HEK293 (cell line): ENCODE measurements at regions not wholly inside any gene's neighbourhood (a gene's known extent, or its start where the extent isn't known, plus 50 kb on each side); places are given as distances from the start of the nearest gene placed in this dataset.

ENCODE experiments used
- CTCF ChIA-PET: fragments of 350-600 bp; formaldehyde crosslinking; extraction: SDS; loops from one replicate; lab custom pipeline; 2021; ENCODE audit warnings: antibody characterized with exemption; lab: Yijun Ruan, JAX
- POLR2A ChIA-PET: fragments of 300-600 bp; formaldehyde crosslinking; extraction: SDS; loops from one replicate; lab custom pipeline; 2020; ENCODE audit warnings: antibody characterized with exemption, inconsistent platforms; lab: Yijun Ruan, JAX
- H3K27ac ChIP-seq: fragments of 200-500 bp; sonication (Bioruptor generic); 2 replicates; pipeline ENCODE4 v1.5.1; 2014; ENCODE audit warnings: low read depth, low read length, control low read depth, inconsistent platforms; ENCODE audit errors: extremely low read depth
- H3K36me3 ChIP-seq, 2 experiments: fragments of 200-500 bp in 1 of 2; sonication (Bioruptor generic) in 1 of 2; 1 replicate in 1 of 2; 2 replicates in 1 of 2; pipeline ENCODE4 v1.5.1; 2014 to 2017; ENCODE audit warnings: inconsistent platforms in 2 of 2, low read length in 2 of 2; ENCODE audit not compliant: control insufficient read depth in 2 of 2, insufficient read depth in 1 of 2
- H3K4me1 ChIP-seq: fragments of 200-500 bp; sonication (Bioruptor generic); 2 replicates; pipeline ENCODE4 v1.5.1; 2014; ENCODE audit warnings: mild to moderate bottlenecking, low read length, inconsistent platforms; ENCODE audit not compliant: control insufficient read depth, insufficient read depth
- H3K4me3 ChIP-seq: 2 replicates; pipeline ENCODE4 v1.5.1; 2011; ENCODE audit warnings: low read depth, mild to moderate bottlenecking, control low read depth, low read length, moderate library complexity
- H3K9me3 ChIP-seq: fragments of 200-500 bp; sonication (Bioruptor generic); 2 replicates; pipeline ENCODE4 v1.5.1; 2014; ENCODE audit warnings: low read depth, low read length, inconsistent platforms; ENCODE audit not compliant: control insufficient read depth, insufficient read depth
- EGR2 ChIP-seq: fragments of 450-650 bp; formaldehyde crosslinking; IDR thresholded peaks from 2 replicates; pipeline ENCODE4 v1.5.1; 2016; ENCODE audit warnings: low read depth, missing biosample characterization, missing genetic modification characterization
- HIC1 ChIP-seq: fragments of 450-650 bp; formaldehyde crosslinking; IDR thresholded peaks from 2 replicates; pipeline ENCODE4 v1.5.1; 2016; ENCODE audit warnings: missing biosample characterization, missing genetic modification characterization
- KLF7 ChIP-seq: fragments of 450-650 bp; formaldehyde crosslinking; IDR thresholded peaks from 2 replicates; pipeline ENCODE4 v1.5.1; 2016; ENCODE audit warnings: missing biosample characterization, missing genetic modification characterization, borderline replicate concordance
- PRDM4 ChIP-seq: fragments of 450-650 bp; formaldehyde crosslinking; IDR thresholded peaks from 2 replicates; pipeline ENCODE4 v1.5.1; 2017; ENCODE audit warnings: missing biosample characterization, missing genetic modification characterization
- PRDM6 ChIP-seq: fragments of 450-650 bp; formaldehyde crosslinking; IDR thresholded peaks from 2 replicates; pipeline ENCODE4 v1.5.1; 2017; ENCODE audit warnings: missing biosample characterization, missing genetic modification characterization
- SCRT1 ChIP-seq: fragments of 450-650 bp; formaldehyde crosslinking; IDR thresholded peaks from 2 replicates; pipeline ENCODE4 v1.5.1; 2016; ENCODE audit warnings: missing biosample characterization, missing genetic modification characterization, borderline replicate concordance
- SCRT2 ChIP-seq: fragments of 450-650 bp; formaldehyde crosslinking; IDR thresholded peaks from 2 replicates; pipeline ENCODE4 v1.5.1; 2016; ENCODE audit warnings: missing biosample characterization, missing genetic modification characterization
- ZBTB1 ChIP-seq: fragments of 450-650 bp; formaldehyde crosslinking; IDR thresholded peaks from 2 replicates; pipeline ENCODE4 v1.5.1; 2016; ENCODE audit warnings: missing biosample characterization, missing genetic modification characterization
- ZBTB17 ChIP-seq: fragments of 450-650 bp; formaldehyde crosslinking; IDR thresholded peaks from 2 replicates; pipeline ENCODE4 v1.5.1; 2016; ENCODE audit warnings: missing biosample characterization, missing genetic modification characterization
- ZBTB21 ChIP-seq: fragments of 450-650 bp; formaldehyde crosslinking; IDR thresholded peaks from 2 replicates; pipeline ENCODE4 v1.5.1; 2017; ENCODE audit warnings: missing biosample characterization, missing genetic modification characterization
- ZBTB44 ChIP-seq: fragments of 450-650 bp; IDR thresholded peaks from 2 replicates; pipeline ENCODE4 v1.5.1; 2018; ENCODE audit warnings: missing biosample characterization, mild to moderate bottlenecking, missing genetic modification characterization
- ZBTB7A ChIP-seq: fragments of 450-650 bp; formaldehyde crosslinking; IDR thresholded peaks from 2 replicates; pipeline ENCODE4 v1.5.1; 2016; ENCODE audit warnings: low read depth, missing biosample characterization, missing genetic modification characterization
- ZFP3 ChIP-seq: fragments of 450-650 bp; formaldehyde crosslinking; IDR thresholded peaks from 2 replicates; pipeline ENCODE4 v1.5.1; 2016; ENCODE audit warnings: low read depth, missing biosample characterization, missing genetic modification characterization
- ZNF664 ChIP-seq: fragments of 450-650 bp; formaldehyde crosslinking; IDR thresholded peaks from 2 replicates; pipeline ENCODE4 v1.5.1; 2016; ENCODE audit warnings: missing biosample characterization, missing genetic modification characterization
- ZNF692 ChIP-seq: fragments of 450-650 bp; formaldehyde crosslinking; IDR thresholded peaks from 2 replicates; pipeline ENCODE4 v1.5.1; 2016; ENCODE audit warnings: missing biosample characterization, missing genetic modification characterization
- ZNF76 ChIP-seq: fragments of 450-650 bp; formaldehyde crosslinking; IDR thresholded peaks from 2 replicates; pipeline ENCODE4; 2016; ENCODE audit warnings: low read depth, missing biosample characterization, missing genetic modification characterization, borderline replicate concordance
- ZNF777 ChIP-seq: fragments of 450-650 bp; formaldehyde crosslinking; IDR thresholded peaks from 2 replicates; pipeline ENCODE4 v1.5.1; 2017; ENCODE audit warnings: missing biosample characterization, missing genetic modification characterization, borderline replicate concordance
- ZSCAN16 ChIP-seq: fragments of 450-650 bp; formaldehyde crosslinking; IDR thresholded peaks from 2 replicates; pipeline ENCODE4 v1.5.1; 2016; ENCODE audit warnings: missing biosample characterization, missing genetic modification characterization

- Histone ChIP-seq H3K9me3 (no peaks in the 10 kb centered on the region), H3K36me3 (no peaks in the 10 kb centered on the region), H3K4me3 (no peak overlapping the region), H3K27ac (0 out of 2 replicates have a peak overlapping the region, but pooled peaks have one; percentile 56), H3K4me1 (peaks cover 6% of the 10 kb centered on the region)
- TF ChIP-seq ZBTB21 (tag by site-specific recombination) (no peak), ZNF777 (tag by site-specific recombination) (no peak), SCRT1 (0 out of 2 replicates have a peak, but pooled peaks have one; percentile 23), PRDM4 (tag by site-specific recombination) (no peak), SCRT2 (tag by site-specific recombination) (peak; percentile 56)
- CTCF ChIA-PET = interaction anchor here (0.6 to 2.5 kb wide), 4 partner anchors 17 to 94 kb away, joined by 3 to 13 read pairs (median 4); no protein-coding TSS in a partner anchor
- POLR2A ChIA-PET = interaction anchor here (0.5 kb wide), 1 partner anchor 275 kb away, joined by 5 read pairs; no protein-coding TSS in a partner anchor
Observed at GRCh38 chr2:42926434-42927333, 134.3 kb upstream of the HAAO start.

GRCh38 chr2:42925742-42926433 lies 133.5 kb upstream of the HAAO start:
- Histone ChIP-seq H3K4me3 (no peak overlapping the region), H3K27ac (no peak overlapping the region; the same call in 1 of the 2 replicates), H3K9me3 (no peaks in the 10 kb centered on the region)
- ChIA-PET POLR2A (no interaction called here), CTCF (interaction anchor here (0.6 kb wide), 3 partner anchors 16 to 94 kb away, joined by 3 to 5 read pairs (median 3); no protein-coding TSS in a partner anchor)
- TF ChIP-seq ZNF76 (tag by site-specific recombination) (no peak), PRDM6 (tag by site-specific recombination) (no peak), HIC1 (tag by site-specific recombination) (no peak)
- TF ChIP-seq, all 188 proteins: peak for 0
- Histone ChIP-seq H3K4me1 (peaks cover 6% of the 10 kb centered on the region), H3K36me3 (no peaks in the 10 kb centered on the region)

GRCh38 chr2:42924418-42924886 lies 132.1 kb upstream of the HAAO start:
- Histone ChIP-seq H3K4me1 (peaks cover 6% of the 10 kb centered on the region), H3K27ac (no peak overlapping the region), H3K4me3 (no peak overlapping the region), H3K36me3 (no peaks in the 10 kb centered on the region), H3K9me3 (no peaks in the 10 kb centered on the region)
- TF ChIP-seq ZBTB17 (tag by site-specific recombination) = no peak
- no peak for TF ChIP-seq KLF7
- no peak for TF ChIP-seq ZBTB44 (tag by site-specific recombination)
- no peak for TF ChIP-seq ZBTB1 (tag by site-specific recombination)
- no peak for TF ChIP-seq ZBTB7A (tag by site-specific recombination)
- TF ChIP-seq ZFP3 (tag by site-specific recombination) = no peak
- no peak for TF ChIP-seq ZSCAN16 (tag by site-specific recombination)
- TF ChIP-seq ZNF692 (tag by site-specific recombination) = no peak
- no peak for TF ChIP-seq ZNF664 (tag by site-specific recombination)
- no peak for TF ChIP-seq EGR2
- ChIA-PET CTCF (interaction anchor here (0.5 to 0.9 kb wide), 3 partner anchors 10 to 97 kb away, joined by 3 read pairs; no protein-coding TSS in a partner anchor), POLR2A (no interaction called here)
